Tibial nerve (tissue), 4 donors: ENCODE measurements at regions not wholly inside any gene's neighbourhood (a gene's known extent, or its start where the extent isn't known, plus 50 kb on each side); places are given as distances from the start of the nearest gene placed in this dataset.

Experiments
- EP300 ChIP-seq, 2 donors: sonication (generic); formaldehyde crosslinking; IDR thresholded peaks; one replicate each; pipeline ENCODE4 v1.6.1; 2017; ENCODE audit warnings: antibody characterized with exemption in 2 of 2, mild to moderate bottlenecking in 1 of 2
- POLR2A ChIP-seq, 2 donors: fragments of 450-650 bp; IDR thresholded peaks; one replicate each; pipeline ENCODE4 v1.6.1; 2017; ENCODE audit warnings: antibody characterized with exemption in 2 of 2, mild to moderate bottlenecking in 2 of 2, moderate library complexity in 2 of 2
- TF ChIP-seq, protein P1 (sequence below), 5 experiments: fragments of 200-600 bp in 3 of 5; fragments of 450-650 bp in 2 of 5; sonication (generic) in 3 of 5; IDR thresholded peaks; one replicate each; pipeline ENCODE4 v1.5.1; 2016 to 2019; ENCODE audit warnings: antibody characterized with exemption in 5 of 5, mild to moderate bottlenecking in 3 of 5, moderate library complexity in 2 of 5

DNA sequence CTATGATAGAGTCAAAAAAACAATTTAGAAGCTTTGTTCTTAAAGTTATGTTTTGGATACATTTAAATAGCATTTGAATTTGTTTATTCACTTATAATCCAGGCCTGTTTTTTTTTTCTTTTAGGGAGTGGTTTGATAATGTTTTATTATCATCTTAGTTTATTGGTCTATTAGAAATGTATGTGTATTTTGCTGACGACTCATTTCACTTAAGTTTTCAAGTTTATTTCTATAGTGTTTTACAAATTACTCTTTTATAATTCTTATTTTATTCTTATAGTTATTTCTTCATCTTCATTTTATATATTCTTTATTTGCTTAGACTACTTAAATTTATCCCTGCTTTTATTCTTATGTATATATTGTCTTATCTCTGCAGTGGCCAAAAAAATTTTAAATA, 804.5 kb downstream of the NR4A2 start:
- TF ChIP-seq, protein P1, sequence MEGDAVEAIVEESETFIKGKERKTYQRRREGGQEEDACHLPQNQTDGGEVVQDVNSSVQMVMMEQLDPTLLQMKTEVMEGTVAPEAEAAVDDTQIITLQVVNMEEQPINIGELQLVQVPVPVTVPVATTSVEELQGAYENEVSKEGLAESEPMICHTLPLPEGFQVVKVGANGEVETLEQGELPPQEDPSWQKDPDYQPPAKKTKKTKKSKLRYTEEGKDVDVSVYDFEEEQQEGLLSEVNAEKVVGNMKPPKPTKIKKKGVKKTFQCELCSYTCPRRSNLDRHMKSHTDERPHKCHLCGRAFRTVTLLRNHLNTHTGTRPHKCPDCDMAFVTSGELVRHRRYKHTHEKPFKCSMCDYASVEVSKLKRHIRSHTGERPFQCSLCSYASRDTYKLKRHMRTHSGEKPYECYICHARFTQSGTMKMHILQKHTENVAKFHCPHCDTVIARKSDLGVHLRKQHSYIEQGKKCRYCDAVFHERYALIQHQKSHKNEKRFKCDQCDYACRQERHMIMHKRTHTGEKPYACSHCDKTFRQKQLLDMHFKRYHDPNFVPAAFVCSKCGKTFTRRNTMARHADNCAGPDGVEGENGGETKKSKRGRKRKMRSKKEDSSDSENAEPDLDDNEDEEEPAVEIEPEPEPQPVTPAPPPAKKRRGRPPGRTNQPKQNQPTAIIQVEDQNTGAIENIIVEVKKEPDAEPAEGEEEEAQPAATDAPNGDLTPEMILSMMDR (IDR thresholded peaks at IDR 0.05), result no peak
- TF ChIP-seq EP300 (IDR thresholded peaks at IDR 0.05), result no peak
- TF ChIP-seq POLR2A (IDR thresholded peaks at IDR 0.05), result no peak
